SK-N-SH treated with all-trans-retinoic acid at 6 μM for 48 hours (cell line): ENCODE measurements at regions not wholly inside any gene's neighbourhood (a gene's known extent, or its start where the extent isn't known, plus 50 kb on each side); places are given as distances from the start of the nearest gene placed in this dataset.

ENCODE experiments used
- ATAC-seq: fragments of 200-7000 bp; cut with Tn5 transposase; 3 replicates; pipeline ENCODE4 v1.9.1; 2020; ENCODE audit warnings: mild to moderate bottlenecking, moderate library complexity
- BACH2 ChIP-seq: fragments of 250-450 bp; sonication (Bioruptor Pico); IDR thresholded peaks from 2 replicates; pipeline ENCODE4 v1.9.0; 2021; ENCODE audit warnings: mild to moderate bottlenecking, borderline replicate concordance
- CREB5 ChIP-seq: fragments of 250-450 bp; sonication (Bioruptor Pico); IDR thresholded peaks from 2 replicates; pipeline ENCODE4 v1.5.1; 2020; ENCODE audit warnings: low read depth, mild to moderate bottlenecking, moderate library complexity
- CSDC2 ChIP-seq: fragments of 250-450 bp; sonication (Bioruptor Pico); IDR thresholded peaks from 2 replicates; pipeline ENCODE4 v1.5.0; 2020; ENCODE audit warnings: mild to moderate bottlenecking, moderate library complexity
- CSRNP3 ChIP-seq: fragments of 250-450 bp; sonication (Bioruptor Pico); IDR thresholded peaks from 2 replicates; pipeline ENCODE4 v1.5.1; 2021; ENCODE audit warnings: mild to moderate bottlenecking, moderate library complexity
- ESRRG ChIP-seq: fragments of 250-450 bp; sonication (Bioruptor Pico); IDR thresholded peaks from 2 replicates; pipeline ENCODE4 v1.6.1; 2021; ENCODE audit warnings: mild to moderate bottlenecking
- GLIS3 ChIP-seq: fragments of 250-450 bp; sonication (Bioruptor Pico); IDR thresholded peaks from 2 replicates; pipeline ENCODE4 v1.5.0; 2020; ENCODE audit warnings: mild to moderate bottlenecking, moderate library complexity
- PATZ1 ChIP-seq: fragments of 250-450 bp; sonication (Bioruptor Pico); IDR thresholded peaks from 2 replicates; pipeline ENCODE4 v1.8.0; 2020; ENCODE audit warnings: mild to moderate bottlenecking, moderate library complexity, borderline replicate concordance
- POU6F1 ChIP-seq: fragments of 250-450 bp; sonication (Bioruptor Pico); IDR thresholded peaks from 2 replicates; pipeline ENCODE4 v1.8.0; 2021; ENCODE audit warnings: low read depth, mild to moderate bottlenecking, moderate library complexity, borderline replicate concordance
- PPARA ChIP-seq: fragments of 250-450 bp; sonication (Bioruptor Pico); IDR thresholded peaks from 2 replicates; pipeline ENCODE4 v1.5.0; 2020; ENCODE audit warnings: mild to moderate bottlenecking, borderline replicate concordance
- SNAI2 ChIP-seq: fragments of 250-450 bp; sonication (Bioruptor Pico); IDR thresholded peaks from 2 replicates; pipeline ENCODE4 v1.5.0; 2020; ENCODE audit warnings: mild to moderate bottlenecking, moderate library complexity
- TCF4 ChIP-seq: fragments of 250-450 bp; sonication (Bioruptor Pico); IDR thresholded peaks from 2 replicates; pipeline ENCODE4 v1.8.0; 2021; ENCODE audit warnings: mild to moderate bottlenecking, moderate library complexity, borderline replicate concordance
- TOX ChIP-seq: fragments of 250-450 bp; sonication (Bioruptor Pico); IDR thresholded peaks from 2 replicates; pipeline ENCODE4 v1.8.0; 2021; ENCODE audit warnings: mild to moderate bottlenecking, moderate library complexity, borderline replicate concordance
- TSHZ2 ChIP-seq: fragments of 250-450 bp; sonication (Bioruptor Pico); IDR thresholded peaks from 2 replicates; pipeline ENCODE4 v1.5.0; 2020; ENCODE audit warnings: mild to moderate bottlenecking, moderate library complexity
- ZC3H10 ChIP-seq: fragments of 250-450 bp; sonication (Bioruptor Pico); IDR thresholded peaks from 2 replicates; pipeline ENCODE4 v1.5.1; 2021; ENCODE audit warnings: mild to moderate bottlenecking, moderate library complexity
- ZFP30 ChIP-seq: fragments of 450-650 bp; formaldehyde crosslinking; IDR thresholded peaks from 2 replicates; pipeline ENCODE4 v1.5.0; 2022; ENCODE audit warnings: mild to moderate bottlenecking, moderate library complexity
- ZNF565 ChIP-seq: fragments of 450-650 bp; formaldehyde crosslinking; conservative IDR thresholded peaks from 2 replicates; pipeline ENCODE4 v1.5.0; 2020; ENCODE audit warnings: low read depth, mild to moderate bottlenecking, moderate library complexity
- ZNF70 ChIP-seq: fragments of 450-650 bp; formaldehyde crosslinking; IDR thresholded peaks from 2 replicates; pipeline ENCODE4 v1.5.0; 2020; ENCODE audit warnings: mild to moderate bottlenecking, moderate library complexity
- ZNF8 ChIP-seq: fragments of 450-650 bp; formaldehyde crosslinking; IDR thresholded peaks from 2 replicates; pipeline ENCODE4 v1.5.0; 2020; ENCODE audit warnings: mild to moderate bottlenecking, moderate library complexity

GRCh38 chr3:74515451-74515850 lies 99.0 kb downstream of the CNTN3 start:
- ATAC-seq = no peak
- TF ChIP-seq PPARA (no peak), GLIS3 (CRISPR knock-in tag) (no peak), ZNF70 (CRISPR knock-in tag) (no peak), POU6F1 (CRISPR knock-in tag) (no peak), BACH2 (no peak), TCF4 (no peak), TOX (no peak), ESRRG (CRISPR knock-in tag) (no peak), CSDC2 (CRISPR knock-in tag) (no peak)

GRCh38 chr3:74511078-74511477 lies 103.4 kb downstream of the CNTN3 start:
- ATAC-seq = no peak
- TF ChIP-seq GLIS3 (CRISPR knock-in tag) = no peak
- no peak for TF ChIP-seq BACH2
- TF ChIP-seq CSRNP3 (CRISPR knock-in tag) = no peak
- TF ChIP-seq TSHZ2 = no peak
- TF ChIP-seq CREB5 (CRISPR knock-in tag) = no peak
- no peak for TF ChIP-seq POU6F1 (CRISPR knock-in tag)
- TF ChIP-seq ZFP30 (CRISPR knock-in tag) = no peak
- no peak for TF ChIP-seq PATZ1
- TF ChIP-seq CSDC2 (CRISPR knock-in tag) = no peak
- no peak for TF ChIP-seq ZC3H10 (CRISPR knock-in tag)
- TF ChIP-seq ZNF565 (CRISPR knock-in tag) = no peak
- TF ChIP-seq PPARA = no peak
- no peak for TF ChIP-seq ZNF70 (CRISPR knock-in tag)

GRCh38 chr3:74510261-74510818 lies 104.1 kb downstream of the CNTN3 start:
- no peak for ATAC-seq

More at GRCh38 chr3:74510261-74510818, 104.1 kb downstream of the CNTN3 start:
- TF ChIP-seq ZNF8 (no peak), TOX (no peak), ZNF565 (CRISPR knock-in tag) (no peak), CSDC2 (CRISPR knock-in tag) (no peak), PATZ1 (no peak), ESRRG (CRISPR knock-in tag) (no peak), SNAI2 (CRISPR knock-in tag) (no peak)
